HG03139 (cell line): ENCODE measurements at regions not wholly inside any gene's neighbourhood (a gene's known extent, or its start where the extent isn't known, plus 50 kb on each side); places are given as distances from the start of the nearest gene placed in this dataset.
"Not testable (repeated sequence)": the region's sequence is repeated elsewhere in the genome, so short reads cannot be mapped to it uniquely, and the experiment has no call there.

ENCODE experiments used
- ATAC-seq: cut with Tn5 transposase; IDR thresholded peaks from one replicate; pipeline ENCODE4 v1.9.1; 2021; ENCODE audit not compliant: unreplicated experiment

- ATAC-seq, result no peak
Observed at GRCh38 chr2:56768973-56769372, 585.2 kb downstream of the CCDC85A start.

- no peak for ATAC-seq
Observed at GRCh38 chr2:56770490-56770889, 586.7 kb downstream of the CCDC85A start.

- no peak for ATAC-seq
Observed at GRCh38 chr2:56784046-56784445, 600.3 kb downstream of the CCDC85A start.

- no peak for ATAC-seq
Observed at GRCh38 chr2:56801214-56801613, 617.4 kb downstream of the CCDC85A start.

- ATAC-seq, result no peak
Observed at GRCh38 chr2:56801770-56802169, 618.0 kb downstream of the CCDC85A start.

GRCh38 chr2:56803596-56803995 is 619.8 kb downstream of the CCDC85A start:
- ATAC-seq, result no peak

GRCh38 chr2:56806924-56807323 is 623.1 kb downstream of the CCDC85A start:
- ATAC-seq, result no peak

GRCh38 chr2:56807861-56808260 is 624.1 kb downstream of the CCDC85A start:
- no peak for ATAC-seq

GRCh38 chr2:56811401-56811800 is 627.6 kb downstream of the CCDC85A start:
- no peak for ATAC-seq

- no peak for ATAC-seq
Observed at GRCh38 chr2:56812432-56812831, 628.6 kb downstream of the CCDC85A start.

GRCh38 chr2:56813490-56813889 is 629.7 kb downstream of the CCDC85A start:
- no peak for ATAC-seq

GRCh38 chr2:56816666-56817065 is 632.9 kb downstream of the CCDC85A start:
- no peak for ATAC-seq

GRCh38 chr2:56831780-56832179 is 648.0 kb downstream of the CCDC85A start:
- no peak for ATAC-seq

- ATAC-seq, result no peak
Observed at GRCh38 chr2:56834686-56835085, 650.9 kb downstream of the CCDC85A start.

GRCh38 chr2:56840009-56840408 is 656.2 kb downstream of the CCDC85A start:
- not testable (repeated sequence) for ATAC-seq

GRCh38 chr2:56860991-56861390 is 677.2 kb downstream of the CCDC85A start:
- ATAC-seq, result no peak

GRCh38 chr2:56871644-56872043 is 687.9 kb downstream of the CCDC85A start:
- no peak for ATAC-seq

GRCh38 chr2:56874717-56875116 is 690.9 kb downstream of the CCDC85A start:
- ATAC-seq, result no peak

- no peak for ATAC-seq
Observed at GRCh38 chr2:56889738-56890137, 705.9 kb downstream of the CCDC85A start.

- no peak for ATAC-seq
Observed at GRCh38 chr2:56892382-56892781, 708.6 kb downstream of the CCDC85A start.

- ATAC-seq, result no peak
Observed at GRCh38 chr2:56898986-56899385, 715.2 kb downstream of the CCDC85A start.

GRCh38 chr2:56912490-56912889 is 728.7 kb downstream of the CCDC85A start:
- no peak for ATAC-seq

- ATAC-seq, result no peak
Observed at GRCh38 chr2:56918790-56919189, 735.0 kb downstream of the CCDC85A start.

GRCh38 chr2:56933976-56934375 is 750.2 kb downstream of the CCDC85A start:
- no peak for ATAC-seq
